GM04503 (cell line): ENCODE measurements at regions not wholly inside any gene's neighbourhood (a gene's known extent, or its start where the extent isn't known, plus 50 kb on each side); places are given as distances from the start of the nearest gene placed in this dataset.
"Not testable (repeated sequence)": the region's sequence is repeated elsewhere in the genome, so short reads cannot be mapped to it uniquely, and the experiment has no call there.

ENCODE experiments used
- DNase-seq: peaks from one replicate; pipeline ENCODE4 v3.0.0-alpha.2; 2012; ENCODE audit warnings: low read depth

DNA sequence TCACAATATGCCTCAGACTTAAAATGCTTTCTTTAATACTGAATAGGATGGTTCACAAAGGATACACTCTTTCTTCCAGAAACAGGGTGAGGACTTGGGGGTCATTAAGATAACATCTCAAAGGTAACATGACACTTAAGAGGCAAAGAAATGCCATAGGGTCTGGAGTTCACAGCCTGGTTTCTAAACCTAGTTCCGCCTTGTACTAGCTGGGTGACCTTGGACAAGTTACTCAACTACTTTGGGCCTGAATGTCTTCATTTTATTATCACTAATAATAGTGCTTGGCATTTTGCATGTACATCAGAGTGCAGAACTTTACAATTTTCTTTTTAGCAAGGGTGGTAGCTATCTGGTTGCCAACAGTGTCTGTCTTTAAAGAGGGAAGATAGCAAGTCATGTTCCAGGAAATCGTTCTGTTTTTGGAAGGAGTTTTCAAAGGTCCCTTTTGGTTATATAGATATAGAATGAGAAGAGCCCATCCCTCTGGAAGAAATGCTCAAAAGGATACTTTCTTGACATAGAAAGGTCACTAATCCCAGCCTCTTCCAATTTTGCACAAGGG, 257.8 kb downstream of the NUAK1 start:
- DNase-seq: no peak

DNA sequence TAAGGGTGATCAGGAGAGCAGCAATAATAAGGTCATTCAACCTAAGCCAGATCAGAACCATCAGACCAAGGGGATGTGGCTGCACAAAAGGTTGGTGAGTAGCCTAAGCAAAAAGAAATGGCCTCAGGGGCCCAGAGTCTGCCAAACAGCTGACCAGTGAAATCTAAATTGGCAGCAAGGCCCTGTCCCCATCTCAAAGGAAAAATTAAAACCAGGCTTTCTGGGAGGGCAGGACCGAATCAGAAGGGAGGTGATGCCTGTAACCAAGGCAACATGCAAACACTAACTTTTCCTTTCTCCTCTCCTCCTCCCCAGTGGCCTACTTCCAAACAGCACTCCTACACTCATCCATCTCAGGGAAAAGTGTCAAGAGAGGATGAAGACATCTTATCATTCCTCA, 256.4 kb downstream of the NUAK1 start:
- peak; percentile 62 for DNase-seq

DNA sequence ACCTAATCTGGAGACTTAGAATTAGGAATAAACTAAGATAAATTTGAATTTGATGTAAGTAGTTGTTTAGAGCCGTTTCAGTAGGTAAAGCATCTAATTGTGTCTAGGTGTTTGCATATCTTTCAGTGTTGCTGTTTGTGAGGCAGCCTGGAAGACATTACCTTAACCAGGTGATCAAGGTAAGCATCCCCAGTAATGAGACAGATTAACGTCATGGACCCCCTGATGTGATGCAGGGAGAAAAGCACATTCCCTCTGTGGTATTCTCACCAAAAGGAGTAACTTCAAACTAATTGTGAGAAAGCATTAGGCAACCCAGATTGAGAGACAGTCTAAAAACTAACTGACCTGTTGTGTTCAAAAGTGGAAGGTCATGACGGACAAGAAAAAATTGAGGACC, 251.6 kb downstream of the NUAK1 start:
- no peak for DNase-seq

DNA sequence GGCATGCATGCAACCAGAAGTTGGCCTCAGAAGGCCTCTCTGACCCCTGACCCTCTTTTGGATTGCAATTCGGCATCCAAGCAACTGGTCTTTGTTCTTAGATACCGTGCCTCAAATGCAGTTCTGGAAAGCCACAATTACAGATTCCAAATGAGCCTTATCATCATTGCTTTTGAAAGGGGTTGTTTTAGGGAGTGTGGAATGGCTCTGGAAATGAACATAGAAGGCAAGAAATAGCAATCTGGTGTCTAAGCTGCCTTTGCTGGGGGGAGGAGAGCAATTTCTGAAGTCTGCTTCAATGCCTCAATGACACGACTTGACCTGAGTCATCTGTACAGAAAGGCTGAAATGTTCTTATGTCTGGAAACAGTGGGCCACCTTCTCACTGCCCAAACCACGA, 250.1 kb downstream of the NUAK1 start:
- peak; percentile 45 for DNase-seq

DNA sequence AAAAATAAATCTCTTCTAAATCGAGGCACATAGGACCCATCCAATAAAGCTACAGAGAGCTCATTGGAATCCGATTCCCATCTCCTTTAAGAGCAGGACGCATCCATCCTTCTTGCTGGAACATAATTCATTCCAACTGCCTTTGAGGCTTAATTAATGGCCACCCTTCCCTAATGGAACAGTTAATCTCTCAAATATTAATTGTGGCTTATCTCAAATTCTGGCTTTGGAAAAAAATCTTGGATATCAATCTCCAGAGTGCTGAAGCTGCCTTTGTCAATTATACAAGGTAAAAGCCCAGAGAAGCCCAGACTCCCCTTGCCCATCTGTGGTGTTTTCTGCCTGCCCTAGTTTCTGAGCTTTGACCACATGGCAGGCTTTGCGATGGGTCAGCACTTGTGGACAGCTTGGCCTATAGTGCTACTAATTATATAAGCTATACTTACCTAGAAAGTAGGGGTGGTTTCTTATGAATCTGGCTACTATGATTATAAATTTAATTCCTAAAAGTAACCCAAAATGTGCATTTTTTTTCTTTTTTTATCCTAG, 246.3 kb downstream of the NUAK1 start:
- DNase-seq: no peak

DNA sequence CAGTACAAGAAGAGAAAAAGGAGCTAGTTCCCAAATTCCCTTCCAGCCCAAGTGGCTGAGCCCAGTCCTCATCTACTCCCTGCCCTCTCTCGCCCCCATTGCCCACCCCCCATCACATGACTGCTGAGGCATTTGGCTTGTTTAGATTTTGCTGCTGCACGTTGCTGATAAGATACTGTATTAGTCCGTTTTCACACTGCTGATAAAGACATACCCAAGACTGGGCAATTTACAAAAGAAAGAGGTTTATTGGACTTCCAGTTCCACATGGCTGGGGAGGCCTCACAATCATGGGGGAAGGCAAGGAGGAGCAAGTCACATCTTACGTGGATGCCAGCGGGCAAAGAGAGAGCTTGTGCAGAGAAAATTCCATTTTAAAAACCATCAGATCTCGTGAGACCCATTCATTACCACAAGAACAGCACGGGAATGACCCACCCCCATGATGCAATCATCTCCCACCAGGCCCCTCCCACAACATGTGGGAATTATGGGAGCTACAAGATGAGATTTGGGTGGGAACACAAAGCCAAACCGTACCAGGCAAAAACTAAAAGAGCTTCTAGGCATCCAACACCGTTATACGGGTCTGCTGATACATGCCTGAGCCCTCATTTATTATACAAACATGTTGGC, 243.4 kb downstream of the NUAK1 start:
- not testable (repeated sequence) for DNase-seq

DNA sequence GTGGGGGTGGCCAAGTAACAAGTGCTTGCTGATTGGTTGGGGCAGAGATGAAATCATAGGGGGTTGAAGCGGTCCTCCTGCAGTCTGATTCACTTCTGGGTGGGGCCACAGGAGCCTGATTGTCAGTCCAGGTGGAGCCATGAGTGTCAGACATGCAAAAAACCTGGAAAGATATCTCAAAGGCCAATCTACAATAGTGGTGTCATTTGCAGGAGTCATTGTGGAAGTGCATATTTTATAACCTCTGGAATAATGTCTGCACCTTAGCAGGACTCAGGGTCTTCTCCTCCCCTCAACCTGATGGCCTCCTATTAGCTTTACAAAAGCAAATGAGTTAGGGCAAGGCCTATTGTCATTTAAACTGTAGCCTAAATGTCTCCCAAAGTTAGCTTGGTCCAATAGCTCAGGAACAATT, 241.4 kb downstream of the NUAK1 start:
- no peak for DNase-seq

DNA sequence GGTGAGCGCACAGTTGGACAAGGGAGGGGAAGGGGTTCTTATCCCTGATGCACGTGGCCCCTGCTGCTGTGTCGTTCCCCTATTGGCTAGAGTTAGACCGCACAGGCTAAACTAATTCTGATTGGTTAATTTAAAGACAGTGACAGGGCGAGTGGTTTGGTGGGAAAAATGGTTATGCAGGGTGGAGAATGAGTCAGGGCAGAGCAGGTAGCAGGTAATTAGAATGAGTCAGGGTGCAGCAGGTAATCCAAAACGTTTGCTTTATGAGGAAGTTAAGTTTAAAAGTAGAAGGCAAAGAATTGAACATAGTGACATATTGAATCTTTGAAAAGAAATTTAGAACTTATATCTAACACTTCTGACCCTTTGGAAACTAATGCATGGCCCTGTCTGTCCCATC, 240.5 kb downstream of the NUAK1 start:
- DNase-seq: not testable (repeated sequence)

DNA sequence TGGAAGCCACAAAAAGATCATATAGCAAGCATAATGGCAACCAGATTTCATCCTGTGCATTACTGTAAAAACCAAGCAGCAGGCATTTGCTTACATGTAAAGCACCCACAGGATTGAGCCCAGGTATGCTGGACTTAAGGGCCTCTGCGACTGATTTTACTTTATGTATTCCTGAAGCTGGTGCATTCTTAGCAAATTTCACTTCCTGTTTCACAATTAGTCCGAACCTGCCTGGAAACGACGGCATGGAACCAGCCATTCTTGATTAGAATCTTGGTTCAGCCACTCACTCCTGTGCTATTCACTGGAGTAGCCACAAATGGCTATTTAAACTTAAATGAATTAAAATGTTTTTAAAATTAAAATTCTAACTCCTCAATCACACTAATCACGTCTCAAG, 239.2 kb downstream of the NUAK1 start:
- DNase-seq: no peak

DNA sequence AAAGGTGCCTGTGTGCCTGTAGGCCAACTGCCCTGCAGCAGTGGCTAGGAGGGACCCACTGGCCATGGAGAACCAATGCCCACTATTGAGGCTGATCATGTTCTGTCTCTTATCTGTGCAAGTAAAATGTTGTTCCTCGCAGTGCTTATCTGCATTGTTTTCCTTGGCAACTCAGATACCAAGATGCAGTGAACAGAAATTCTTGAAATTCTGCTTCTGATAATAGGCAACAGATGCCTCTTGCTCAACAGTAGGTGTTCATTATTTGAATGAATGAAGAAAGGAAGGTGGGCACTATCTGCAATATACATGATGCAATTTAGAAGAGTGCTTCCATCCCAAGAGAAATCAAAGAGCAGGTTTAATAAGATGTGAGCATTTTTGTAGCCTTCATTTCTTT, 232.2 kb downstream of the NUAK1 start:
- no peak for DNase-seq

DNA sequence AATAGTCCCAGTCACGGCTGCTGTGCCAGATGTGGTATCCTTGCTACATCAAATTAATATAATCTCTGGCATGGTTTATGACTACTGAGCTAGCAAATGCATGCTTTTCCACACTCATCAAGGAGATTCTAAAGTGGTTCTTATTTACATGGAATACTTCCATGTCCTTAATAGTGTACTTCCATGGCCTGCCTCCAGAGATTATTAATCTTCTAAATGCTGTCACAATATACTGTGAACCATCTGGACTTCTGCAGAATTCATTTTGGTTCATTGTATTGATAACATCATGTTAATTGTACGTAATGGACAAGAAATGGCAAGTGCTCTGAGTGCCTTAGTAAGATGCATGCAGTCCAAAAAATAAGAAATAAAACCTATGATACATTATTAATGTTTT, 230.8 kb downstream of the NUAK1 start:
- DNase-seq: no peak

DNA sequence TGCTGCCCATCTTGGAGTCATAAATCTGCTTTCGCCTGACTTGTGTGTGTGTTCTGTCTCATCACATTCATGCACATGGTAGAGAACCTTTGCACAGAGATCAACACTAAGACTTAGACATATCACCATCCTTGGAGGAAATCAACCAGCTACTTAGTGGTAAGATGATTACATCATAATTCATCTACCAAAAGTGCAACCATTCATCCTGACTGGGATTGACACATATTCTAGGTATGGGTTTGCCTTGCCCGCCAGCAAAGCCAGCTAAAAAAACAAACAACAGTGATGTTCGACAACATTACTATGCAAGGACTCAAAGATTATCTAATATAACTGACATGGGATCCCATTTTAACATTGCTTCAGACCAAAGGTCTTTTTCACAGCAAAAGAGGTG, 228.7 kb downstream of the NUAK1 start:
- DNase-seq: no peak

DNA sequence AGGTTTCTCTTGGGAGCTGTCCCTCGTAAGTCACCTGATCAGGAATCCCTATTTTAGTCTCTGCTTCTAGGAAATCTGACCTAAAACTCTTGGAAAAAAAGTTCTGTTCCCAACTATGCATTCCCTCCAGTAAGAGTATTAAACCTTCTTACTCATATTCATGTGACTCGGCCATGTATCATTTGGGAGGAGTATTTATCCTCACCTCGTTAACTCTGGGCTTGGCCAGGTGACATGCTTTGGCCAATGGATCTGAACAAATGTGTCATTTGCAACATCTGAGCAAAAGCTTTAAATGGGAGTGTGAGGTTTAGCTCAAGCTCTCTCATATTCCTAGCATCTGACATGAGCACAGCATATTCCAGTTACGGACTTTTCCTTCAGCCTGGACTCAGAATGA, 226.8 kb downstream of the NUAK1 start:
- DNase-seq: no peak

DNA sequence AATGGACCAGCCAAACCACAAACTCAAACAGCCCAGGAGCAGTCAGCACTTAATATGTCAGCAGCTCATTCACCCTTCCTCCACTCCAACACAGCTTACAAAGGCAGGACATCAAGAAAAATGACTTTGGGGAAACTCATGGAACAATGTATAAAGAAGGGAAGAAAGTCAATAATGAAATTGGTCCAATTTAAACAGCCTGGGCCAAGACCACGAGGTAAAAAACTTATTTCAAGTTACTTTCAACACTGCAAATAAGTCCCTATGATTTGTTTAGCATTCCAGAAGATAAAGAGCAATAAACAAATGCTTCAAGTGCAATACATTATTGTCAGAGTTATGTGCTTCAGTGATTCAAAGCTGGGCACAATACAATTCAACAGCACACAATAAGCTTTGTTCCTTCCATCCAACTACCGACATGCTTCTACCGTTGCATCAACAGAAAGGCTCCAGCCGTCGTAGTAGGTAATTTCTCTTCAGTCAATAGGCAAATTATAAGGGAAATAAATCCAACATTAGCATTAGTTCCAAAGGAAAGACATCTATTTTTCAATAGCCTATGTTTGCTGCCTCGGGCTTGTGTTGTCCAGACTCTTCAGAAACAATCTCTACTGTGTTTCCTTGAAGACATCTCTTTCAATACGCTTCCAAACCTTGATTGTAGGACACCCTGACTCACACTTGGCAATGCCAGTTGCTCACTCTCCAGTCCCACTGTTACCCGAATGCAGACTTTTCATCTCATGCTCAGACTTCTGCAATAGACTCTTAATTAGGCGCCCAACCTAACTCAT, 225.7 kb downstream of the NUAK1 start:
- peak; percentile 31 for DNase-seq

DNA sequence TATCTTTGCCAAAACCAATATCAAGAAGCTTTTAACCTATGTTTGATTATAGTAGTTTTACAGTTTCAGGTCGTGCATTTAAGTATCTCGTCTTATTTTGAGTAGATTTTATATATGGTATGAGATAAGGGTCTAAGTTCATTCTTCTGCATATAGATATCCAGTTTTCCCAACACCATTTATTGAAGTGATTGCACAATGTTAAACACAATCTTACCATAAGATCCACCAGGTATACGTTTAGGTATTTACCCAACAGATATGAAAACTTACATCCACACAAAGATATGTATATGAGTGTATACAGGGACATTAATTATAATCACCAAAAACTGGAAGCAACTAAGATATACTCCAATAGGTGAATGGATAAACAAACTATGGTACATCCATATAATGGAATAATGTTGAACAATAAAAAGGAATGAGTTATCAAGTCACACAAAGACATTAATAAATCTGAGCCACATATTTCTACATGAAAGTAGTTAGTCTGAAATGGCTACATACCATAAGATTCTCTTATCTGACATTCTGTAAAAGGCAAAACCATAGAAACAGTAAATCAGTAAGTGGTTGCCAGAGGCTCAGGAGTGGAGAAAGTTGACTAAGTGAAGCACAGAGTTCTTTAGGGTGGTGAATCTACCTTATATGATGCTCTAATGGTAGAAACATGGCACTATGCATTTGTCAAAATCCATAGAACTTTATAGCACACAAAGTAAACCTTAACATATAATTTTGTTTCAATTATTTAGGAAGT, 222.6 kb downstream of the NUAK1 start:
- no peak for DNase-seq

DNA sequence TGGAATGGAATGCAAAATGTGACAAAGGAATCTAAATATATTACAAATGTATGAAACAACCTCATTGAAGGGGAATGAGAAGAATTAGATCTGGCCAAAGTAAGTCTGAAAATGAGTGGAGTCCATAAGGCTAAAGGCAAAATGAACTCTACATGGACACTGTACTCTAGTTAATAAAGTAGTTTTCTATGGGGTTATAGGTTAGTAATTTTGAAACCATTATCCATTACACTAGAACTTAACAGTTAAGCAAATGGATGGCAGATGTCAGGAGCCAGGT, 222.1 kb downstream of the NUAK1 start:
- no peak for DNase-seq

DNA sequence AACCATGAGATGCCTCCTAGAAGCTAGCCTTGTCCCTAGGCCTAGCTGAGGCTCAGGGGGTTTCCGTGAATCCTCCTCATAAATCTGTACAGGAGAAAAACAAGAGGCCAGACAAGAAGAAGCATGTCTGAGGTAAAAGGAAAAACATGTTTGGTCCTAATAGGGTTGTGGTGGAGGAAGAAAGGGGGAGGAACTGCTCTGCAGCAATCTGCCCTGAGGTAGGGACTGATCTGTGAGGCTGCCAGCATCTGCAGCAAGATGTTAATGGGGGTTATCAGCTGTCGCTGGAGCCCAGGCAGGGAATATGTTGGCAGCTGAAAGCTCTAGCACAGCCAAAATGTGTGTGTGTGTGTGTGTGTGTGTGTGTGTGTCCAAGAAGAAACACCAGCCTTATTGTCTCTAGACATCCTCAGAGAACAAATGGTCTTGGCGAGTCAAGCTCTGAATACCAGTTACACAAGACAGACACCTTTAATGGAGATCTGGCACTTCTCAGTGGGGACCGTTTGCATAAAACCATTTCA, 218.5 kb downstream of the NUAK1 start:
- DNase-seq: no peak

DNA sequence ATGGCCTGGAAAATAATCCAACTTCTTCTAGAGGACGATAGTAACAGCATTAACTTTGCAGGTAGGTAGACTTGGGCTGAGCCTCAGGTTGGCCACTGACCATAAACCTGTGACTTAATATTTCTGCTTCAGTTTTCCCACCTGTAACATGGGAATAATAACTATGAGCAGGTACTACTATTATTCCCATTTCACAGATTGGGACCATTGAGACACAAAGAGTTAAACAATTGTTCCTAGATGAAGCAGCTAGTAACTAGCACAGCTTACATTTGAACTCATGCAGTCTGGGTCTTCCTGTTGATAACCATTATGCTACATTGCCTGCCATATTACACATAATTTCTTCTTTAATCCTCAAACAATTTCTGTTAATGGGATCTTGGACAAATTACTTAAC, 217.7 kb downstream of the NUAK1 start:
- no peak for DNase-seq

DNA sequence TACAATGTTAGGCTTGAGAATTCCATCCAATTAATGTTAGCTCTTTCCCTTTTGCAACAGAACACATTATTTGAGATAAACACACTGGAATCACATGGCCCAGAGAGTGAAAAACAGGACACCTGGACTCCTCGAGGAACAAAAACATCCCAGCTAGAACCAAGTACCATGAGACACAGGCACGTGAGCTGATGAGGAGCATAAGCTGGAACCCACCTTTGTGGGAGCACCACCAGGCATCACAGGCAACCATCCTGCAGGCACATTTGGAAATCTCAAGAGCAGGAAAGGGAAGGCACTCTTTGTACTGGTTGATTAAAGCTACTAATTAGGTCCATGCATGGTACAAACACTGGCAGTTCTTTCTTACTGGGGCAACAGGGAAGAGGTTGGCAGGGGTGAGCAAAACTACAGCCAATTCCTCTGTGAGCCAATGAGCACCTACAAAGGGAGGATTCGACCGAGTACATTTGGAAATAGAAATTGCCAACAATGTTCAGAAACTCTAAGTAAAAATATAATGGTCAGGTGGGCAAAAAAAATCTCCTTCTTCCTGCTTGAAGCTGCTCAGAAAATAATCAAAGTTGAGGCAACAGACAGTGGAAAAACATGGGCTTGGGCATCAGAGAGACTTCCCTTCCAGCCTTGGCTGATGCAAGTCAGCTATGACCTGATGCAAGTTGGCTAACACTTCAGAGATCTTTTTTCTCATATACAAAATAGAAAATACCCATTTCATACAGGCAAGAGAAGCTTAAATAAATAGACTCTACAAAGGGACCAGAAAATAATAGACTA, 216.7 kb downstream of the NUAK1 start:
- DNase-seq: no peak

DNA sequence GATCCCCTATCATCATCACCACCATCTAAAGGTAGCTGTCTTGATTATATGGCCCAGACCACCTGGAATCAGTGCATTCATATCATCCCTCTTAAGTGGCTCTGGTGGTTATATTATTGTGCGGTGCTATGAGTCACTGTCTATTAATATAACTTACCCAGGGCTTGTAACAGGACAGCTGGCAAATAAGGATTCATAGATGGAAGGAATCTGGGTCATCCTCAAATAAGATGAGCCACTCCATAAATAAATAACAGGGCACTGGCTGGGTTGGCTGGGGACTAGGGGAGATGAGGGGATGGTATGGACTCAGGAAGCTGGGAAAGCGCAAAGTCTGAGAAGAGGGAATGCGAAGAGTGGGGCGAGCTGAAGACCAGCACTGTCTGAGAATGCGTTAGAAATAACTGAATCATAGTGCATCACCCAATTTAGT, 216.1 kb downstream of the NUAK1 start:
- peak; percentile 31 for DNase-seq

DNA sequence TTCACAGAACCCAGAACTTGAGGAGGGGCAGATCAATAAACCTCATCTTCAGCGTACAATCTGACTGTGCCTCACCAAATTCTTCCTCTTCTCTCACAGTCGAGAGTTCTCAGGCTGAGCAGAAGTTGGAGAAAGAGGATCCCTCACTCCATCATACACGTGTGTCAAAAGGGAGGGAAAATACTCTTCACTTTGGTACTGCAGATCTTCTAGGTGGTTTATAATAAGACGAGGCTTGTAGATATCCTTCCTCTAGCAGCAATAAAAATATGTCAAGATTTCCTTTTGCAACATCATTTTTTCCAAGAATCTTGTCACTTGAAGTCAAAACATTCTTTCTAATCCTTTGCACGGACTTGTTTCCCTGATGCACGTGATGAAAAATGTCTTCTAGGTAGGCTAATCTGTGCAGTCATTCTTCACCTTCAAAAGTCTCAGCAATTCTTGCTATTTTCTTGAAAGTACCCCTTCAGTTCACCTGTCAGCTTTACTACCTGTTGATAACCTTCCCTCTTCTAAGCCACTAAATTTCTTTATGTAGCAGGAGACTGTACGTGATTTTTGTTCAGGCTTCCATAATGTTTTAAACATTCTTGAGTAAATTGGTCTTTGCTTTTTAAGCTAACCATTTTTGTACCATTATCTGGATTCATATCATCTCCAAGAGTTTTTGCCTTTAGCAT, 214.1 kb downstream of the NUAK1 start:
- DNase-seq: no peak
